H1 (cell line): ENCODE measurements at regions not wholly inside any gene's neighbourhood (a gene's known extent, or its start where the extent isn't known, plus 50 kb on each side); places are given as distances from the start of the nearest gene placed in this dataset.

Experiments used
- CTCF ChIA-PET: fragments of 300-600 bp; sonication (Branson Sonifier 250); formaldehyde crosslinking; loops from one replicate; lab custom pipeline; 2021; ENCODE audit not compliant: partially characterized antibody; lab: Charles Lee
- POLR2A ChIA-PET: fragments of 300-600 bp; sonication (Branson Sonifier 250); formaldehyde crosslinking; loops from one replicate; lab custom pipeline; 2021; ENCODE audit warnings: inconsistent platforms; ENCODE audit not compliant: partially characterized antibody; lab: Charles Lee
- DNase-seq, 2 experiments: peaks; one replicate each; pipeline versions ENCODE4 v3.0.0 to v3.0.0-alpha.2; 2010 to 2022; ENCODE audit warnings: low spot score in 2 of 2, low read depth in 1 of 2, mixed read lengths in 1 of 2
- FAIRE-seq: peaks from 2 replicates; lab custom pipeline; 2011; peaks lifted over from hg19 to GRCh38; lab: Jason Lieb, UNC
- H2AFZ ChIP-seq: 2 replicates; pipeline ENCODE4 v1.8.1; 2012; ENCODE audit warnings: low read length, inconsistent platforms
- H2AK5ac ChIP-seq: 2 replicates; pipeline ENCODE4 v1.6.1; 2013; ENCODE audit warnings: low read depth, low read length
- H2BK120ac ChIP-seq: replicated peaks from 2 replicates; pipeline ENCODE3; 2013; ENCODE audit warnings: low read depth, low read length, inconsistent platforms
- H2BK12ac ChIP-seq: 2 replicates; pipeline ENCODE4 v1.6.1; 2013; ENCODE audit warnings: low read depth, low read length
- H2BK15ac ChIP-seq: 2 replicates; pipeline ENCODE4 v1.6.1; 2013; ENCODE audit warnings: low read length
- H2BK20ac ChIP-seq: 2 replicates; pipeline ENCODE4 v1.6.1; 2013; ENCODE audit warnings: low read length
- H2BK5ac ChIP-seq: 2 replicates; pipeline ENCODE4 v1.6.1; 2013; ENCODE audit warnings: low read depth, low read length
- H3K14ac ChIP-seq: 2 replicates; pipeline ENCODE4 v1.6.1; 2013; ENCODE audit warnings: inconsistent platforms; ENCODE audit not compliant: insufficient read length
- H3K18ac ChIP-seq: 2 replicates; pipeline ENCODE4 v1.6.1; 2013; ENCODE audit warnings: low read length; ENCODE audit errors: extremely low read depth
- H3K23ac ChIP-seq: 2 replicates; pipeline ENCODE4 v1.6.1; 2013; ENCODE audit warnings: inconsistent platforms; ENCODE audit not compliant: insufficient read length
- H3K23me2 ChIP-seq: 2 replicates; pipeline ENCODE4 v1.6.1; 2013; ENCODE audit warnings: low read depth, low read length
- H3K27ac ChIP-seq: 2 replicates; pipeline ENCODE4 v1.6.1; 2011; ENCODE audit warnings: low read depth, low read length, inconsistent platforms
- H3K27me3 ChIP-seq, 4 experiments: replicated peaks in 1 of 4; 1 replicate in 1 of 4; 2 replicates in 3 of 4; pipeline versions ENCODE4 v1.6.1 to v1.8.1; 2011 to 2013; ENCODE audit warnings: low read length in 3 of 4, mild to moderate bottlenecking in 3 of 4, inconsistent platforms in 2 of 4, mixed read lengths in 2 of 4, moderate library complexity in 1 of 4; ENCODE audit not compliant: control insufficient read depth in 3 of 4, insufficient read depth in 3 of 4; ENCODE audit errors: extremely low read depth in 1 of 4
- H3K36me3 ChIP-seq, 4 experiments: 2 replicates each; pipeline versions ENCODE4 v1.6.1 to v1.8.1; 2011 to 2013; ENCODE audit warnings: mild to moderate bottlenecking in 4 of 4, low read length in 3 of 4, moderate library complexity in 2 of 4, control low read depth in 1 of 4, inconsistent platforms in 1 of 4; ENCODE audit not compliant: insufficient read depth in 4 of 4, control insufficient read depth in 2 of 4
- H3K4ac ChIP-seq: replicated peaks from 2 replicates; pipeline ENCODE3; 2013; ENCODE audit warnings: low read length, low read depth, mixed read lengths, inconsistent platforms; ENCODE audit not compliant: insufficient read length
- H3K4me1 ChIP-seq, 4 experiments: replicated peaks in 1 of 4; 1 replicate in 1 of 4; 2 replicates in 3 of 4; pipeline versions ENCODE4 v1.6.1 to v1.8.1; 2011 to 2013; ENCODE audit warnings: low read length in 3 of 4, inconsistent platforms in 2 of 4, mixed read lengths in 1 of 4; ENCODE audit not compliant: insufficient read depth in 4 of 4, control insufficient read depth in 3 of 4
- H3K4me2 ChIP-seq, 2 experiments: 2 replicates each; pipeline versions ENCODE4 v1.6.1 to v1.8.1; 2011 to 2013; ENCODE audit warnings: low read depth in 2 of 2, low read length in 2 of 2, control low read depth in 1 of 2, inconsistent platforms in 1 of 2, mild to moderate bottlenecking in 1 of 2; ENCODE audit not compliant: insufficient read depth in 1 of 2
- H3K4me3 ChIP-seq, 4 experiments: fragments of 200-600, 300-600 bp in 1 of 4; sonication (generic), shearing (Covaris generic), sonication (Bioruptor Twin) in 1 of 4; 2 replicates each; pipeline versions ENCODE4 v1.5.1 to v1.8.1; 2011 to 2016; ENCODE audit warnings: low read length in 4 of 4, low read depth in 3 of 4, control low read depth in 2 of 4, inconsistent platforms in 2 of 4, mild to moderate bottlenecking in 2 of 4, mixed read lengths in 1 of 4, moderate library complexity in 1 of 4; ENCODE audit not compliant: insufficient read depth in 2 of 4; ENCODE audit errors: extremely low read depth in 1 of 4
- H3K56ac ChIP-seq: replicated peaks from 2 replicates; pipeline ENCODE3; 2013; ENCODE audit warnings: low read depth, mild to moderate bottlenecking, mixed read lengths, low read length, inconsistent platforms; ENCODE audit not compliant: insufficient read length
- H3K79me1 ChIP-seq: 2 replicates; pipeline ENCODE4 v1.6.1; 2013; ENCODE audit warnings: low read depth, low read length, control low read depth
- H3K79me2 ChIP-seq, 2 experiments: 2 replicates each; pipeline versions ENCODE4 v1.6.1 to v1.8.1; 2012 to 2013; ENCODE audit warnings: low read length in 2 of 2, mild to moderate bottlenecking in 2 of 2, inconsistent platforms in 1 of 2; ENCODE audit not compliant: insufficient read depth in 2 of 2, control insufficient read depth in 1 of 2
- H3K9ac ChIP-seq, 4 experiments: replicated peaks in 1 of 4; 1 replicate in 1 of 4; 2 replicates in 3 of 4; pipeline versions ENCODE4 v1.6.1 to v1.8.1; 2011 to 2013; ENCODE audit warnings: low read depth in 3 of 4, low read length in 3 of 4, control low read depth in 2 of 4, mild to moderate bottlenecking in 2 of 4, moderate library complexity in 2 of 4, inconsistent platforms in 1 of 4; ENCODE audit errors: extremely low read depth in 1 of 4
- H3K9me3 ChIP-seq, 2 experiments: 2 replicates each; pipeline versions ENCODE4 v1.6.1 to v1.8.1; 2012 to 2013; ENCODE audit warnings: mild to moderate bottlenecking in 2 of 2, moderate library complexity in 2 of 2, control low read depth in 1 of 2, inconsistent platforms in 1 of 2, low read depth in 1 of 2, low read length in 1 of 2, mixed read lengths in 1 of 2; ENCODE audit not compliant: insufficient read depth in 2 of 2
- H4K20me1 ChIP-seq, 2 experiments: replicated peaks in 1 of 2; 2 replicates each; pipeline versions ENCODE3 to v1.8.1; 2011 to 2013; ENCODE audit warnings: inconsistent platforms in 2 of 2, low read length in 2 of 2, mild to moderate bottlenecking in 1 of 2; ENCODE audit not compliant: insufficient read depth in 2 of 2, control insufficient read depth in 1 of 2
- H4K5ac ChIP-seq: 2 replicates; pipeline ENCODE4 v1.6.1; 2013; ENCODE audit warnings: low read length, low read depth, mixed read lengths, inconsistent platforms; ENCODE audit not compliant: insufficient read length
- H4K8ac ChIP-seq: 2 replicates; pipeline ENCODE4 v1.8.0; 2013; ENCODE audit warnings: mild to moderate bottlenecking, moderate library complexity, low read length, inconsistent platforms; ENCODE audit not compliant: insufficient read depth; ENCODE audit errors: extremely low read depth
- H4K91ac ChIP-seq: replicated peaks from 2 replicates; pipeline ENCODE3; 2013; ENCODE audit warnings: low read length, mixed read lengths, inconsistent platforms; ENCODE audit not compliant: insufficient read length
- ASH2L ChIP-seq: fragments of 200-600, 300-600 bp; sonication (generic); IDR thresholded peaks from one replicate; pipeline ENCODE4 v1.7.1; 2017; ENCODE audit warnings: low read length
- EGR1 ChIP-seq: IDR thresholded peaks from 2 replicates; pipeline ENCODE4 v1.6.1; 2011; ENCODE audit warnings: low read depth, low read length, borderline replicate concordance
- HDAC6 ChIP-seq: IDR thresholded peaks from one replicate; pipeline ENCODE4 v1.7.1; 2012; ENCODE audit warnings: low read depth, mild to moderate bottlenecking, inconsistent platforms, low read length, moderate library complexity
- JUND ChIP-seq: IDR thresholded peaks from 2 replicates; pipeline ENCODE4 v1.6.1; 2011; ENCODE audit warnings: mild to moderate bottlenecking, improper control_type of control experiment, low read length
- POU5F1 ChIP-seq: IDR thresholded peaks from 2 replicates; pipeline ENCODE4 v1.6.1; 2011; ENCODE audit warnings: low read depth, mild to moderate bottlenecking, low read length, moderate library complexity
- RXRA ChIP-seq: IDR thresholded peaks from 2 replicates; pipeline ENCODE4 v1.6.1; 2011; ENCODE audit warnings: low read depth, mild to moderate bottlenecking, low read length, moderate library complexity; ENCODE audit not compliant: insufficient read depth
- SIX5 ChIP-seq: IDR thresholded peaks from 2 replicates; pipeline ENCODE4 v1.6.1; 2011; ENCODE audit warnings: mild to moderate bottlenecking, low read depth, low read length
- SP4 ChIP-seq: IDR thresholded peaks from 2 replicates; pipeline ENCODE4 v1.6.1; 2012; ENCODE audit warnings: low read length, inconsistent platforms
- SUZ12 ChIP-seq: fragments of 200-600 bp; sonication (generic); IDR thresholded peaks from 2 replicates; pipeline ENCODE4 v1.6.1; 2012; ENCODE audit warnings: mild to moderate bottlenecking, inconsistent platforms, low read length, moderate library complexity, mixed read lengths
- TAF1 ChIP-seq: IDR thresholded peaks from 2 replicates; pipeline ENCODE4 v1.6.1; 2011; ENCODE audit warnings: mild to moderate bottlenecking, low read depth, low read length
- YY1 ChIP-seq: IDR thresholded peaks from 2 replicates; pipeline ENCODE4 v1.6.1; 2011; ENCODE audit warnings: low read depth, mild to moderate bottlenecking, low read length
- WGBS, 2 experiments: shearing (Covaris generic) in 1 of 2; methylation state at CpG; one replicate each; pipeline versions ENCODE4 v1.1.6 to v1.1.7; 2013 to 2015; ENCODE audit warnings: low lambda C conversion rate in 2 of 2, mixed read lengths in 2 of 2, inconsistent platforms in 1 of 2, low coverage in 1 of 2, missing lambda C conversion rate in 1 of 2; ENCODE audit not compliant: insufficient replicate concordance in 2 of 2, insufficient coverage in 1 of 2, insufficient read length in 1 of 2; ENCODE audit errors: extremely low coverage in 1 of 2, missing lambda C conversion rate in 1 of 2; 5-methylcytosine and 5-hydroxymethylcytosine counted together
- TF ChIP-seq, protein P1 (sequence below): IDR thresholded peaks from 2 replicates; pipeline ENCODE4 v1.6.1; 2011; ENCODE audit warnings: low read depth, mild to moderate bottlenecking, low read length; ENCODE audit not compliant: insufficient read depth

DNA sequence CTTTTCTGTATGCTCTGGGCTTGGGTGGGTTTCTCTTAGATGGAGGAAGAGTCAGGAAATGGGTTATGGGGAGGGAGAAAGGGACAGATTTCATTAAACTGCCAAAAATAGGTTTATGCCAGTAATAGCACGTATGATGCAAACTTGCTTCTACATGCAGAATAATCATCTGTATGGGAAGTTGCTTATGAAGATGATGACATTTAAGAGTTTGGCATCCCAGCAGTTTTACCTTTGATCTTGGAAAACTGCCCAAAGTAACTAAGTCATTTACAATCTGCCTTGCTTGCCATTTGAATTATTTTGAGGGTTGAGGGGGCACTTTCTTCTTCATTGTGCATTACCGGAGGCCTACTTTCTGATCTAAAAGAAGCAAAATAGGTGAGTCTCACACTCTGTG, 282.9 kb upstream of the ANKRD55 start:
- Histone ChIP-seq H3K4me3 (no peak overlapping the region), H2BK120ac (no peak overlapping the region), H3K56ac (no peak overlapping the region), H4K91ac (no peak overlapping the region), H3K14ac (no peak overlapping the region), H2AFZ (no peak overlapping the region), H4K20me1 (no peaks in the 10 kb centered on the region), H3K79me2 (no peaks in the 10 kb centered on the region), H2AK5ac (no peak overlapping the region), H2BK5ac (no peak overlapping the region), H3K18ac (no peak overlapping the region), H3K27me3 (no peaks in the 10 kb centered on the region), H3K79me1 (no peaks in the 10 kb centered on the region), H3K4me2 (no peak overlapping the region), H2BK12ac (no peak overlapping the region), H3K23me2 (no peaks in the 10 kb centered on the region), H3K27ac (no peak overlapping the region), H3K36me3 (no peaks in the 10 kb centered on the region), H4K8ac (no peak overlapping the region), H3K9me3 (no peaks in the 10 kb centered on the region), H2BK20ac (no peak overlapping the region), H3K4ac (no peak overlapping the region), H3K4me1 (no peaks in the 10 kb centered on the region; a peak in 1 of 7 replicates), H3K9ac (no peak overlapping the region), H2BK15ac (no peak overlapping the region), H4K5ac (no peak overlapping the region), H3K23ac (no peak overlapping the region)
- WGBS, 2 experiments = 85% methylated on average over 2 of the region's 2 CpGs; no CpG with 5 or more reads in 1 of the 2 experiments
- ChIA-PET POLR2A (no interaction called here), CTCF (interaction anchor here (1.1 kb wide), 1 partner anchor 10 kb away, joined by 3 read pairs; no protein-coding TSS in a partner anchor)
- FAIRE-seq (no peak), DNase-seq (no peak)
- TF ChIP-seq SIX5 (no peak), HDAC6 (no peak), RXRA (no peak), JUND (no peak), TAF1 (no peak), YY1 (no peak), ASH2L (no peak), POU5F1 (no peak), EGR1 (no peak), SP4 (no peak), SUZ12 (no peak)
- TF ChIP-seq, protein P1, sequence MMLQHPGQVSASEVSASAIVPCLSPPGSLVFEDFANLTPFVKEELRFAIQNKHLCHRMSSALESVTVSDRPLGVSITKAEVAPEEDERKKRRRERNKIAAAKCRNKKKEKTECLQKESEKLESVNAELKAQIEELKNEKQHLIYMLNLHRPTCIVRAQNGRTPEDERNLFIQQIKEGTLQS = no peak
